GM19468 (cell line): ENCODE measurements at regions not wholly inside any gene's neighbourhood (a gene's known extent, or its start where the extent isn't known, plus 50 kb on each side); places are given as distances from the start of the nearest gene placed in this dataset.

Source experiments
- ATAC-seq: cut with Tn5 transposase; IDR thresholded peaks from one replicate; pipeline ENCODE4 v1.9.1; 2021; ENCODE audit warnings: mild to moderate bottlenecking, moderate library complexity, moderate number of reproducible peaks; ENCODE audit not compliant: unreplicated experiment; ENCODE audit errors: extremely low read depth

DNA sequence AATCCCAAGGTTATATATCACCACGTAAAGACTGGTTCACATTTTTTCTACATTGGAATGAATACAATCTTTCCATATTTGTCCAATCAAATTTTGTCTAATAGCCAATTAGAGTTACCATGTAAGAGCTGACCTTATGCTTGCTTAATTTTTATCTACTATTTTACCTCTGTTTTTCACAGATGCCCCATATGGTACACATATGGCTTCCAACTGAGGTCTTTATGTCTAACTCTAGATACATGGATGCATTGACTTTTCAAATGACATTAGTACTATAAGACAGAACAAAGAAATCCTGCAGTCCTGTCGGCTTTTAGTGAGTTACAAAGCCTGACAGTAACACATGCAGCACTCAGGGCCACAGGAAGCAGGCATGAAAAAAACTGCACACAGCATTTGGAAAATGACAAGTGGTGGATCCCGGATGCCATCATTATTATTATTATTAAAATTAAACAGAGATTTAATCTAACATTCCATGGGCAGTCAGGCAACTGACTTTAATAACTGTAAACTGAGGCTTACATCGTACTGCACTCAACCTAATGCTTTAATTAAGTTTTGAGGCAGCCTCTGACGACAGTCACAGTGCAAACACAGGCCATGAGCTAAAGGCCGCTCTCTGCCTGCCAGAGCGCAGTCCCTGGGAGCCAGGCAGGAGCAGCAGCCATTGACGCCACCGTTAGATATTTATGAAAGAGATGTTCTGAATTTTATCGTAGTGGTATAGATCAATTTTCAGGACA, 113.9 kb upstream of the TMCO5A start:
- ATAC-seq, result no peak

- no peak for ATAC-seq
Measured at GRCh38 chr15:37823601-37824275, 110.7 kb upstream of the TMCO5A start.

GRCh38 chr15:37824717-37825382, 109.6 kb upstream of the TMCO5A start:
- ATAC-seq, result no peak

- no peak for ATAC-seq
Measured at GRCh38 chr15:37837276-37837675, 97.2 kb upstream of the TMCO5A start.

DNA sequence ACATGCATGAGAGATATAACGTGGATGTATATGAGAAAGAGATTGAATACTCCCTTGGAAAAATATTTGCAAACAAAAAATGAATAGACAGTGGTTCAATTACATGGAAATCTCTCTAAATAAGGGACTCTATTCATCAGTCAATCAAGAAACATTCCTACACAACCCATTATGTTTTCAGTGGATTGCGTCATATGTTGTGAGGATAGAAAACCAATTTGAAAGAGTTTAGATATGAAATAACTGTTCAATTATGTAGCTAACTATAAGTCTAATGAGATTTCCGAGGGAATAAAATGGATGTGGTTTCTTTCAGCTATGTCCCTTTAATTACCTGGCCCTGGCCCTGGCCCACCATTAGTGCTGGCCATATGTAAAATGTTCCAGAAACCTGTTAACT, 86.7 kb upstream of the TMCO5A start:
- no peak for ATAC-seq

GRCh38 chr15:37856109-37856508, 78.3 kb upstream of the TMCO5A start:
- ATAC-seq, result no peak

DNA sequence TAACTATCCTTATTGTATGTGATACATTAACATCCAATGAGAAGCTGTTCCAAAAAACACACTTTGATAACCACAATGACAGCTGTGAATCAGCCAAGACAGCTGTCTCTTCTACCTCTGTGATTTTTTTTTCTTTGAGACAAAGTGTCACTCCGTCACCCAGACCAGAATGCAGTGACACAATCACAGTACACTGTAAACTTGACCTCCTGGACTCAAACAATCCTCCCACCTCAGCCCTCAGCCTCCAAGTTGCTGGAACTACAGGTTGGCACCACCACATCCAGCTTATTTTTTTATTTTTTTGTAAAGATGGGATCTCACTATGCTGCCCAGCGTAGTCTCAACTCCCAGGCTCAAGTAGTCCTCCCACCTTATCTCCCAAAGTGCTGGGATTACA, 73.5 kb upstream of the TMCO5A start:
- no peak for ATAC-seq

GRCh38 chr15:37865687-37866086, 68.8 kb upstream of the TMCO5A start:
- ATAC-seq, result no peak

DNA sequence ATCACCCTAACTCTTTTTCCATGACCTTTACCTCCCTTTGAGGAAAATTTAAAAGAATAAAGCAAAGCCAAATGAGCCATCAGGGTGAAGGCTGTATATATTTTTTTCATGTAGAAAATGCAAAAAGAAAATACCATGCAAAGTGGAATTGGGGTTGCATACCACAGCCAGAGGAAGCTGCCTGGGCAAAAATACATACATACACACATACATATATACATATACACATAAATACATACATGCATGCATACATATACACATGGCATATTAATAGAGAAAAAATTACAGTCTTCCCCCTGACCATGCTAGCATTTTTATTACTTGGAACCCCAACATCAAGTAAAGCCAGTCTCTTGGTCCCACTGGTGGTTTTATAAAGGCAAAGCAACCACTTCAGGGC, 63.7 kb upstream of the TMCO5A start:
- ATAC-seq, result no peak

DNA sequence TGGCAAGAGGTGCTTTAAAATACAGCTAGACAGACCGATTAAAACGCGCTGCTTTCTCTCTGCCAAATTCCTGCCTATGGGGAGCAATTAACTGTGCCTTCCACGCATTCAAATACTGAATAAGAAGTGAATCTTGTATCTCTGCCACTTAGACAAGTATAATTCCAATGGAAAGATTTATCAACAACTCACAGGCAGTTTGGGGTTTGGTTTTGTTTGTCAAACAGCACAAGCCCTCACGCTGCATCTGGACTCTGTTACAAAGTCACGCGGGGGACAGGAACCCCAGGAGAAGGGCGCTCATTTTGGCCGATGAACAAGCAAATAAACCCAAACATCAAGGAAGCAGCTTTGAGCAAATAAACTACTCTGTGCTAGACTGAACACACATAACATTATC, 61.8 kb upstream of the TMCO5A start:
- no peak for ATAC-seq

DNA sequence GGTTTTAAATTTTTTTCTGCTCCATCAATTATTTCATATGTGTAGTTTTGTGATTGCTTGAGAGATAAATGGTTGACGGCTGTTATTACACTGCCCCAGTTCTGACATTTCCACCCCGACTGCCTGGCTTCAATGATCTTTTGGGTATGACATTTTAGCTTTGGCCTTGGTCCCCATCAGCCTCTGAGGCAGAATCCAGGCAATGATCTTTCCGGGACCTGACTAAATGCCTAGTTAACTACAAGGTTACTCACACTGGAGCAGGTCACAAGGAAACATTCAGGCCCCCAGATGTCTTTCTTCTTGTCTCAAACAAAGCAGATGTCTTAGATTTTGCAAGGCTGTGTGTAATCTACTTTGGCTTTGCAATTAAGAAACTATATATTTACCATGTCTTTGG, 61.1 kb upstream of the TMCO5A start:
- no peak for ATAC-seq

DNA sequence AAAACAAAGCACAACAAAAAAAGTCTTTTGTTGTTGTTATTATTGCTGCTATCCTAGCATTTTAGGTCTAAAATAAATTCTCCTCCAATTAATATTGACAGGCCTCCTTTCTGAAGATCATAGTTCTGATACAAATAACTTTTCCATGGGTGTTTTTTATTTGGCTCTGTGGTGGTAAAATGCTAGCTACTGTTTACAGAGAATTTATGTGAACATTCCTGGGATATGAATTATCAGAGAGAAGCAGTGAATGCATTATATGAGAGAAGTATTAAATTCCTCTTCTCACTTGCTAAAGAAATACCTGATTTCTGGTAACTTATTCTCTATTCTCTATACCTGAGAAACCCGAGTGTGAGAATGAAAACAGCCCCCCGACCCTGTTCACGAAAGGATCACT, 57.5 kb upstream of the TMCO5A start:
- no peak for ATAC-seq

- ATAC-seq, result no peak
Measured at GRCh38 chr15:37877851-37878741, 56.3 kb upstream of the TMCO5A start.

GRCh38 chr15:37880009-37880834, 54.2 kb upstream of the TMCO5A start:
- no peak for ATAC-seq

GRCh38 chr15:37880835-37881153, 53.6 kb upstream of the TMCO5A start:
- no peak for ATAC-seq

GRCh38 chr15:37881237-37882013, 53.0 kb upstream of the TMCO5A start:
- no peak for ATAC-seq

DNA sequence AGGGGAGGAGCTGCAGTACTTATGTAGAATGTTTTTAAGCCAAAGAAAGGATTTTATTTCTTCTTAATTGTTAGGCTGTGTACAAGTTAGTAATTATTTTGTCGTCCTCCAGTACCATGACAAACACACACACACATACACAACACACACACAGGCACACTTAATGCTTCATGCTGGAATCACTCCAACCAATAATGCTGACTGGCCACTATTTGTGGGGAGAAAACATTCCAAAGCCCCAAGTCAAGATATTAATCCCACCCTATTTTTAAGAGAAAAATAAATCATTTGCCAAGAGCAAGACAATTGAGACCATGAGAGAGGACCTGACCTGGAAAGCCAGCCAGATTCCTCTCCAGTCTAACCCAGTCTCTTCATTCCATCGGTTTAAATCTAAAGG, 51.8 kb upstream of the TMCO5A start:
- ATAC-seq, result no peak
